ENCODE measurements at regions not wholly inside any gene's neighbourhood (a gene's known extent, or its start where the extent isn't known, plus 50 kb on each side); places are given as distances from the start of the nearest gene placed in this dataset.
"Not testable (repeated sequence)": the region's sequence is repeated elsewhere in the genome, so short reads cannot be mapped to it uniquely, and the experiment has no call there.

DNA sequence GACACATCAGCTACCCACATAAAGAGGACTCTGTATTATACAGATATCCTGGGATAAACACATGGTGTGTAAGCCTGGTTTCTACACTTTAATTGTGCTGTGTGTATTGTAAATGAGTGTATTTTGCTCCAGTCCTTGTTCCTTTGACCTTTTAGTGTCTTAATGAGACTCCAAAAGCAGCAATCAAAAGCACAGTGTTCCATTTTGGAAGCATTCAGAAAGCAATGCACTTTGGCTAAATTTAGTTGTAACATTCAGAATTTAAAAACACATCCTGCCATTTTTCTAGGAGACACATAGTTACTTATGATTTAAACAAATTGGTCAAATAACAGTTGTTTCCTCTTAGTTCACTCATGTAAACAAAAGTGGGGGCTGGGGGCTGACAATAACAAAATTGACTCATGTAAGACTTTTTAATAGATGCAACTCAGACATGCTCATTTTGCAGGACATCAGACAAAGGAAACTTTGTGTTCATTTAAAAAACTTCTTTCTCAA is 122.2 kb downstream of the GPR37 start:
- Histone ChIP-seq H3K36me3 (ENCODE audit: control insufficient read depth, insufficient read depth, low read length) (no peaks in the 10 kb centered on the region), H3K27me3 (ENCODE audit: control insufficient read depth, insufficient read depth, low read length) (no peaks in the 10 kb centered on the region), H3K27ac (ENCODE audit: low read length) (no peak overlapping the region), H3K9me3 (ENCODE audit: control insufficient read depth, insufficient read depth, low read length) (no peaks in the 10 kb centered on the region), H3K4me1 (ENCODE audit: control insufficient read depth, insufficient read depth, low read length) (no peaks in the 10 kb centered on the region), H3K4me3 (ENCODE audit: low read length) (no peak overlapping the region)
- DNase-seq (ENCODE audit: low read depth, low spot score), result no peak

DNA sequence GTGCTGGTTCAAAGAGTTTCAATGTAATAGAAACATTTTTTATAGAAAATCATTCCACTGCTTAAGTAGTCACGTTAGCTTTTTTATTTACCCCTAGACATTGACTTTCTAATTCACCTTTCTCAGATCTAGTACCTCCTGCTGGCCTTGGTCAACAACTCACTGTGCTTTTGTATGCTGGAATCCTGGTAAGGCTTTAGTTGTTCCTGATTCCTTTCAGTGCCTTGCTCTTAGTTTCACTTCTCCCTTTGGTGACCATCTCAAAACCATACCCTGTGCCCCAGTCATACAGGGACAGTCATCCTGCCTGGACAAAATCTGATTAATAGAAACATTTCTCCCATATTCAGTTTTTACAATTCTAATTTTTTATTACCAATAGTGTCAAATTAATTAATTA is 130.2 kb downstream of the GPR37 start:
- no CpG with 5 or more reads among the region's 1 CpG for WGBS (ENCODE audit: insufficient coverage, insufficient read length)
- peak; percentile 37 for DNase-seq (ENCODE audit: low read depth, low spot score)
- no peaks in the 10 kb centered on the region for H3K36me3 ChIP-seq (ENCODE audit: control insufficient read depth, insufficient read depth, low read length)
- no peaks in the 10 kb centered on the region for H3K4me1 ChIP-seq (ENCODE audit: control insufficient read depth, insufficient read depth, low read length)
- H3K4me3 ChIP-seq (ENCODE audit: low read length), result no peak overlapping the region
- H3K27me3 ChIP-seq (ENCODE audit: control insufficient read depth, insufficient read depth, low read length), result no peaks in the 10 kb centered on the region
- no peak overlapping the region for H3K27ac ChIP-seq (ENCODE audit: low read length)
- H3K9me3 ChIP-seq (ENCODE audit: control insufficient read depth, insufficient read depth, low read length), result no peaks in the 10 kb centered on the region

DNA sequence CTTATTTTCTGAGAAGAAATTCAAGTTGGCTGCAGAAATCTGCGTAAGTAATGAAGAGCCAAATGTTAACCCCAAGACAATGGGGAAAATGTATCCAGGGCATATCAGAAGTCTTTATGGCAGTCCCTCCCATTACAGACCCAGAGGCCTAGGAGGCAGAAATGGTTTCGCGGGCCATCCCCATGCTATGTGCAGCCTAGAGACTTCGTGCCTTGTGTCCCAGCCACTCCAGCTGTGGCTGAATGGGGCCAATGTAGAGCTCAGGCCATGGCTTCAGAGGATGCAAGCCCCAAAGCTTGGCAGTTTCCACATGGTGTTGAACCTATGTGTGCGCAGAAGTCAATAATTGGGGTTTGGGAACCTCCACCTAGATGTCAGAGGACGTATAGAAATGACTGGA is 131.9 kb downstream of the GPR37 start:
- WGBS (ENCODE audit: insufficient coverage, insufficient read length), result no CpG with 5 or more reads among the region's 6 CpGs

DNA sequence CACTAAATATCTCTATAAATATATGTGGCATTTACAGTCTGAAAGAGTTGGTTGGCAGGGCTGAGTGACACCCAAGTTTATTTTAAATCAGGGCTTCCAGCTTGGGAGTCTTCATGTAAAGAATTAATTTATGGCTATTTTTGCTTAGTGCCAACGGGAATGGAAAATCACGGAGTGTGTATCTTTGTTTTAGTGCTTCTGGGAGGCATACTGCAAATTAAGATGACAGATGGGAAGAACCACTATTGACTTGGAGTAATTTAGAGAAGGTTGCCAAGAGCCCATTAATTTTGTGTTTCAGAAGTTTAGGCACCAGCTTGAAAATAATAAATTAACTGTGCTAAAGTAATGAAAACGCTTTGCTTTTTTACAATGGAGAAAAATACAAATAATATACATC is 135.2 kb downstream of the GPR37 start:
- WGBS (ENCODE audit: insufficient coverage, insufficient read length), result no CpG with 5 or more reads among the region's 3 CpGs
- H3K9me3 ChIP-seq (ENCODE audit: control insufficient read depth, insufficient read depth, low read length), result no peaks in the 10 kb centered on the region

More for the DNA sequence above, 131.9 kb downstream of the GPR37 start:
- Histone ChIP-seq H3K4me3 (ENCODE audit: low read length) (no peak overlapping the region), H3K27me3 (ENCODE audit: control insufficient read depth, insufficient read depth, low read length) (no peaks in the 10 kb centered on the region), H3K27ac (ENCODE audit: low read length) (no peak overlapping the region), H3K9me3 (ENCODE audit: control insufficient read depth, insufficient read depth, low read length) (no peaks in the 10 kb centered on the region), H3K36me3 (ENCODE audit: control insufficient read depth, insufficient read depth, low read length) (no peaks in the 10 kb centered on the region), H3K4me1 (ENCODE audit: control insufficient read depth, insufficient read depth, low read length) (no peaks in the 10 kb centered on the region)
- no peak for DNase-seq (ENCODE audit: low read depth, low spot score)

DNA sequence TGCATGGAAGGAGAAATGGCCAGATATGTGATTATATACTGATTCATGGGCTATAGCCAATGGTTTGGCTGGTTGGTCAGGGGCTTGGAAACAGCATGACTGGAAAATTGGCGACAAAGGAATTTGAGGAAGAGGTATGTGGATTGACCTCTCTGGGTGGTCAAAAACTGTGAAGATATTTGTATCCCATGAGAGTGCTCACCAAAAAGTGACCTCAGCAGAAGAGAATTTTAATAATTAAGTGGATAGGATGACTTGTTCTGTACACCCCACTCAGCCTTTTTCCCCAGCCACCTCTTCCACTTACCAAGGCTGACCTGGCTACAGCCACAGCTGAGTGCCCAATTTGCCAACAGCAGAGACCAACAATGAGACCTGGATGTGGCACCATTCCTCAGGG is 146.7 kb downstream of the GPR37 start:
- no CpG with 5 or more reads among the region's 1 CpG for WGBS (ENCODE audit: insufficient coverage, insufficient read length)
- H3K36me3 ChIP-seq (ENCODE audit: control insufficient read depth, insufficient read depth, low read length), result no peaks in the 10 kb centered on the region
- H3K4me1 ChIP-seq (ENCODE audit: control insufficient read depth, insufficient read depth, low read length), result no peaks in the 10 kb centered on the region
- no peak overlapping the region for H3K4me3 ChIP-seq (ENCODE audit: low read length)
- no peaks in the 10 kb centered on the region for H3K9me3 ChIP-seq (ENCODE audit: control insufficient read depth, insufficient read depth, low read length)
- DNase-seq (ENCODE audit: low read depth, low spot score), result no peak
- H3K27ac ChIP-seq (ENCODE audit: low read length), result no peak overlapping the region
- no peaks in the 10 kb centered on the region for H3K27me3 ChIP-seq (ENCODE audit: control insufficient read depth, insufficient read depth, low read length)

More for the DNA sequence above, 135.2 kb downstream of the GPR37 start:
- Histone ChIP-seq H3K27ac (ENCODE audit: low read length) (no peak overlapping the region), H3K4me3 (ENCODE audit: low read length) (no peak overlapping the region), H3K4me1 (ENCODE audit: control insufficient read depth, insufficient read depth, low read length) (no peaks in the 10 kb centered on the region), H3K36me3 (ENCODE audit: control insufficient read depth, insufficient read depth, low read length) (no peaks in the 10 kb centered on the region), H3K27me3 (ENCODE audit: control insufficient read depth, insufficient read depth, low read length) (no peaks in the 10 kb centered on the region)
- DNase-seq (ENCODE audit: low read depth, low spot score), result no peak

DNA sequence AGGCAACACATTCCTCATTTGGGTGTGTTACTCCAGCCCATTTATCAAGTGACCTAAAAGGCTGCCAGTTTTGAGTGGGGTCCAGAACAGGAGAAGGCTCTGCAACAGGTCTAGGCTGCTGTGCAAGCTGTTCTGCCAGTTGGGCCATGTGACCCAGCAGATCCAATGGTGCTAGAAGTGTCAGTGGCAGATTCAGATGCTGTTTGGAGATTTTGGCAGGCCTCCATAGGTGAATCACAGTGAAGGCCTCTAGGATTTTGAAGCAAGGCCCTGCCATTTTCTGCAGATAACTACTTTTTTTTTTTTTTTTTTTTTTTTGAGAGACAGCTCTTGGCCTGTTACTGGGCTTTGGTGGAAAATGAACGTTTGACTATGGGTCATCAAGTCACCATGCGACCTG is 147.5 kb downstream of the GPR37 start:
- not testable (repeated sequence) for DNase-seq (ENCODE audit: low read depth, low spot score); H3K27me3 ChIP-seq (ENCODE audit: control insufficient read depth, insufficient read depth, low read length); H3K36me3 ChIP-seq (ENCODE audit: control insufficient read depth, insufficient read depth, low read length); H3K4me1 ChIP-seq (ENCODE audit: control insufficient read depth, insufficient read depth, low read length); H3K9me3 ChIP-seq (ENCODE audit: control insufficient read depth, insufficient read depth, low read length); H3K27ac ChIP-seq (ENCODE audit: low read length); H3K4me3 ChIP-seq (ENCODE audit: low read length)
- WGBS (ENCODE audit: insufficient coverage, insufficient read length), result no CpG with 5 or more reads among the region's 2 CpGs

DNA sequence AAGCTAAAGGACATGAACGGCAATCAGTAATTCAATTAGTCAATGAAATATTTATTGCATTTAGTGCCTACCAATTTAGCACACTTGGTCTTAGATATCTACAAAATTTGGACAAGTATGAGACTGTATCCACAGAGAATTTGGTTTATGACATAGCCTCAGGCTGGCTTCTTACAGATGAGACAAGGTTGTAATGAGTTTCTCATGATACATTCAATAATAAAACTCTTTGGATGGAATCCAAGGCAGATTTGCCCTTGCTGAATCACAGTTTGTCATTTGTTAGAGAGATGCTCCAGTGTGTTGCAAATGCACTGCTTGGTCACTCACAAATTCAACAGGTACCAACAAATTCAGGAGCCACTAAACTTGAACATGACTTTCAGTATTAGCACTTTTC is 162.5 kb downstream of the GPR37 start:
- H3K4me3 ChIP-seq (ENCODE audit: low read length), result no peak overlapping the region
- no peaks in the 10 kb centered on the region for H3K9me3 ChIP-seq (ENCODE audit: control insufficient read depth, insufficient read depth, low read length)
- WGBS (ENCODE audit: insufficient coverage, insufficient read length), result no CpG with 5 or more reads among the region's 1 CpG
- no peaks in the 10 kb centered on the region for H3K27me3 ChIP-seq (ENCODE audit: control insufficient read depth, insufficient read depth, low read length)
- DNase-seq (ENCODE audit: low read depth, low spot score), result no peak
- no peak overlapping the region for H3K27ac ChIP-seq (ENCODE audit: low read length)
- H3K4me1 ChIP-seq (ENCODE audit: control insufficient read depth, insufficient read depth, low read length), result no peaks in the 10 kb centered on the region
- no peaks in the 10 kb centered on the region for H3K36me3 ChIP-seq (ENCODE audit: control insufficient read depth, insufficient read depth, low read length)

DNA sequence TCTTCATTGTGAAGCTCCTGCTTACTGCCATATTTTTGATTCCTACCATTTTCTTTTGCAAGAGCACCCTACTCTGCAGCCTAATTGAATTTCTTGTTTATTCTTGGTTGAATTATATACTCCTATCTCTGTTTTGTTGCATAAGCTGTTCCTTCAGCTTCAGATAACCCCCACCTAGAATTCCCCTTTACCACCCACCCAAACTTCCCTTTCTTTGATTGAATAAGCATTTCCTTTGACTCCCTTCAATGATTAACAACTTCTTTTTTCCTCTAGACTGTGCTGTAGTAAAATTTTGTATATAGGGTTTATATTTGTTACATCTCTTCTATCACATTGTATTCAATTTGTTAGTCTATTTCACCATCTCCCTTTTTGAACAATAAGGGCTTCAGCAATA is 168.1 kb downstream of the GPR37 start:
- Histone ChIP-seq H3K27me3 (ENCODE audit: control insufficient read depth, insufficient read depth, low read length) (no peaks in the 10 kb centered on the region), H3K9me3 (ENCODE audit: control insufficient read depth, insufficient read depth, low read length) (no peaks in the 10 kb centered on the region), H3K4me1 (ENCODE audit: control insufficient read depth, insufficient read depth, low read length) (no peaks in the 10 kb centered on the region), H3K36me3 (ENCODE audit: control insufficient read depth, insufficient read depth, low read length) (no peaks in the 10 kb centered on the region), H3K4me3 (ENCODE audit: low read length) (no peak overlapping the region), H3K27ac (ENCODE audit: low read length) (no peak overlapping the region)
- DNase-seq (ENCODE audit: low read depth, low spot score), result no peak

DNA sequence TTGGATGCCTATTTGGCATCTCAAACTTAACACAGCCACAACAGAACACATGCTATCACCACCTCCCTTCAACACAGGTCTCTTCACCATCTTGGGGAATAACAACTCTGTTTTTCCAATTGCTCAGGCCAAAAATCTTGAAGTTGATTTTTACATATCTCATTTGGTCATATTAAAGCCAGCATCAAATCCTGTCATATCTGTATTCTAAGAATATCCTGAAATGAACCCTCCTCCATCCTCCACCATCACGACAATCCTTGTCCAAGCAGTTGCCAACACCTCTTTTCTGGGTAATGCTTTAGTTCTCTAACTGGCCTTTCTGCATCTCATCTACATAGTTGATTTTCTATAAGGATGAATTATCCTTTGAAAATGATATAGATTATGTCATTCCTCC is 168.7 kb downstream of the GPR37 start:
- Histone ChIP-seq H3K36me3 (ENCODE audit: control insufficient read depth, insufficient read depth, low read length) (no peaks in the 10 kb centered on the region), H3K4me1 (ENCODE audit: control insufficient read depth, insufficient read depth, low read length) (no peaks in the 10 kb centered on the region), H3K9me3 (ENCODE audit: control insufficient read depth, insufficient read depth, low read length) (no peaks in the 10 kb centered on the region), H3K27me3 (ENCODE audit: control insufficient read depth, insufficient read depth, low read length) (no peaks in the 10 kb centered on the region), H3K4me3 (ENCODE audit: low read length) (no peak overlapping the region), H3K27ac (ENCODE audit: low read length) (no peak overlapping the region)
- DNase-seq (ENCODE audit: low read depth, low spot score), result no peak
- WGBS (ENCODE audit: insufficient coverage, insufficient read length), result no CpG with 5 or more reads among the region's 1 CpG

DNA sequence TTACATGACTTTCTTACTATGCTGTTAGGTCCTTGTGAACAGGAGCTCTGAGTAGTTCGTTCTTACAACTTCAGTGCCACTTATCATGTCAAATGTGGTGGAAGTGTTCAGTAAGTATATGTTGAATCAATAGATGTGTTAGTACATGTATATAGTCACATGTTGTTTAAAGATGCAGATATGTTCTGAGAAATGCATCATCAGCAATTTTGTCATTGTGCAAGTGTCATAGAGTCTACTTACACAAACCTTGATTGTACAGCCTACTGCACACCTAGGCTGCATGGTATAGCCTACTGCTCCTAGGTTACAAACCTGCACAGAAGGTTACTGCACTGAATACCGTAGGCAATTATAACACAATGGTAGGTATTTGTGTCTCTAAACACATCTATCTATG is 174.8 kb downstream of the GPR37 start:
- Histone ChIP-seq H3K4me3 (ENCODE audit: low read length) (no peak overlapping the region), H3K27ac (ENCODE audit: low read length) (no peak overlapping the region), H3K36me3 (ENCODE audit: control insufficient read depth, insufficient read depth, low read length) (no peaks in the 10 kb centered on the region), H3K27me3 (ENCODE audit: control insufficient read depth, insufficient read depth, low read length) (no peaks in the 10 kb centered on the region), H3K9me3 (ENCODE audit: control insufficient read depth, insufficient read depth, low read length) (no peaks in the 10 kb centered on the region), H3K4me1 (ENCODE audit: control insufficient read depth, insufficient read depth, low read length) (no peaks in the 10 kb centered on the region)
- no peak for DNase-seq (ENCODE audit: low read depth, low spot score)
- WGBS (ENCODE audit: insufficient coverage, insufficient read length), result no CpG with 5 or more reads among the region's 2 CpGs

DNA sequence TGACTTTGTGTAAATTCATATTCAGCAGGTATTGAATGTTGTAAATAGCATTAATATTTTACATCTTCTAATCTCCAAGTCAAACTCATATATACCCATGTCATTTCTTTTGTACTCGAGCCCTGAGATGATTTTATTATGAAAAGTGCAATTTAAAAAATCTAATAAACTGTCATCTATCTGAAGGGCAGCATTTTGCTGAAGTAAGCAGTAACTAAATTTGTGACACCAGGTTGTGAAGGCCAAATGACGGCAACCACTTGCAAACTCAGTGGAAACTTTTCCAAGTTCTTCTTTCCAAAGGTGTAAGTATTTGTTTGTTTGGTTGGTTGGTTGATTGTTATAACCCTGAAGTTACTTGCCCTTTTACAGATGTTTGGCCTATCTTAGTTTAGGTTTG is 188.3 kb downstream of the GPR37 start:
- Histone ChIP-seq H3K9me3 (ENCODE audit: control insufficient read depth, insufficient read depth, low read length) (no peaks in the 10 kb centered on the region), H3K27me3 (ENCODE audit: control insufficient read depth, insufficient read depth, low read length) (no peaks in the 10 kb centered on the region), H3K36me3 (ENCODE audit: control insufficient read depth, insufficient read depth, low read length) (no peaks in the 10 kb centered on the region), H3K4me3 (ENCODE audit: low read length) (no peak overlapping the region), H3K27ac (ENCODE audit: low read length) (no peak overlapping the region), H3K4me1 (ENCODE audit: control insufficient read depth, insufficient read depth, low read length) (no peaks in the 10 kb centered on the region)
- no CpG with 5 or more reads among the region's 2 CpGs for whole genome bisulfite sequencing (ENCODE audit: insufficient coverage, insufficient read length)
- no peak for DNase-seq (ENCODE audit: low read depth, low spot score)
